ENCODE measurements at regions not wholly inside any gene's neighbourhood (a gene's known extent, or its start where the extent isn't known, plus 50 kb on each side); places are given as distances from the start of the nearest gene placed in this dataset.
"Not testable (repeated sequence)": the region's sequence is repeated elsewhere in the genome, so short reads cannot be mapped to it uniquely, and the experiment has no call there.

DNA sequence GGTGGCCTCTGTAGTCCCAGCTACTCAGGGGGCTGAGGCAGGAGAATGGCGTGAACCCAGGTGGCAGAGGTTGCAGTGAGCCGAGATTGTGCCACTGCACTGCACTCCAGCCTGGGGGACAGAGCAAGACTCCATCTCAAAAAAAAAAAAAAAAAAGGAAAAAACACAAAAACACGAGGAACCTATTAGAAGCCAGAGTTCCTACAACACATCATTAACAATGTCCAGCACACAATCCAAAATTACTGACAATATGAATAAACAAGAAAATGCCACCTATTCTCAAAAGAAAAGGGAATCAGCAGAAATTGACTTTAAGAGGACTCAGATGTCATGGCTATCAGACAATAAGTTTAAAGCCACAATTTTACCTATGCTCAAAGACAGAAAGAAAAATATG is 57.3 kb upstream of the HS3ST3A1 start:
- not testable (repeated sequence) for DNase-seq

DNA sequence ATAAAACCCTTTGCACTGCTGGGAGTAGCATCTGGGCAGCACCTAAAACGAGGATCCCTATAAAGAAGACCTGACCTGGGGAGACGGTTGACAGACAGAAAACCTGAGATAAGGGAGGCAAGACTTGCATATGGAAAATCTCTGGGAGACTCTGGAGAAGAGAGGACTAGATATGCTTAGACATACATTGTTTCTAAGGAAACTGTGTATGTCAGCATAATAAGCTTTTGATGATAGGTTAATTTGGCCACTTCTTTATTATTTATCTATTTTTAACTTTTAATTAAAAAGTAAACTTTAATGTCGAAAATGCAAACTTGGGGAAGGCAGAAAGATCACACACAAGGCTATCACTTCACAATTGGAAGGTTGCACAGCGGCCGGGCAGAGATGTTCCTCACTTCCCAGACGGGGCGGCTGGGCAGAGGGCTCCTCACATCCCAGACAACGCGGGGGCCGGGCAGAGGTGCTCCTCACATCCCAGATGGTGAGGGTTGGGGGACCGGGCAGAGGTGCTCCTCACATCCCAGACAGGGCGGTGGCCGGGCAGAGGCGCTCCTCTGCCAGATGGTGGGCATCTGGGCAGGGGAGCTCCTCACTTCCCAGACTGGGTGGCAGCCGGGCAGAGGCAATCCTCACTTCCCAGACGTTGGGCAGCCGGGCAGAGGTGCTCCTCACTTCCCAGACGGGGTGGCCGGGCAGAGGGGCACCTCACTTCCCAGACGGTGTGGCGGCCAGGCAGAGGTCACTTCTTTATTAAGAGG is 64.3 kb upstream of the HS3ST3A1 start:
- DNase-seq, result no peak

DNA sequence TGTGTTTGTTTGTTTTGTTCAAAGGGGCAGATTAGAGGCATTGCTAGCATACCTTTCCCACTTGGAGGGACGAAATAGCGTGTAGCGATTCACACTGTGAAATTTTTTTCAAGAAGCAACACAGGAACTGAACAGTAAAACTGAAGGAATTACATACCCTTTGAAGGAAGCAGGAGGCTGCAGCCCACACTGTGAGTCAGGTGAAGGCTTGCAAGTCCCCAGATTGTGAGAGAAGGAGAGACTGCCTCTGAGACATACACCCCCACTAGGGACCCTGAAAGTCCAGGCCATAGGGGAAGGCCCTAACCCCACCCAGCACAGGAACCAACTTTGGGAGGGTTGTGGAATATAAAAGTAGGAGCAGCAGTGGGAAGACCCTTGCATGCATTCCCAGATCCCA is 69.6 kb upstream of the HS3ST3A1 start:
- no peak for DNase-seq

DNA sequence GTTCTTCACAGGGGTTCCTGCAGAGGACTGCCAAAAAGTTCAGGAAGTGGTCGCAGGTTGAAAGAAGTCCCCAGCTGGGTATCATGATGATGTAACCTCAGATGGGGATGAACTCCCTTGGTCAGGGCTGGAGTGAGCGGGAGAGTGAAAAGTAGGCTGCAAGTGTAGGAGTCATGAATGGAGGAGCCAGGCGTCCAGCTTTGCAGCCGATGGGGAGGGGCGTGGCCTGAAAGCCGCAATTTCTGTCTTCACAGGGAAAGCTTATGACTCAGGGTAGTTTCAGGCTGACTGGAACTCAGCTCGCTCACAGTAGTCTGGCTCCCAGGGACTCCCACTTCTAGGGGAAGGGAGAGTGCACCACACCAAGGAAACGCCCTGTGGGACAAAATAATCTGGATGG is 70.0 kb upstream of the HS3ST3A1 start:
- DNase-seq, result no peak

DNA sequence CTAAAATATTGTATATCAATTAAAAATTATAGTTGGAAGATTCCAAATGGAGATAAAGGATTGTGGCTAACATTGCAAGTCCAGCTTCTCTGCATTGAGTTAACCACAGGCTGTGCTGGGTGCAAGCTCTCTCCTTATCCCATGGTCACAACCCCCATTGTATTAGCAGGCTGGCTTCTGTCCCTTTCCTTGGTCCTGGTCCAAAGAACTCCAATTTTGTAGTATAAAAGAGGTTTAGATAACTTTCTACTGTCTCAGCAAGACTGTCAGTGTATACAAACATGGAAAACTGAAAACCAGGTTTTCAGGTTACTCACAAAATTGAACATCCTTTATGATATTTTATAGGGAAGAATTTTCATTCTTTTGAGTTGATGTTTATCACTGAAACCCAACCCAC is 76.6 kb upstream of the HS3ST3A1 start:
- DNase-seq, result no peak

DNA sequence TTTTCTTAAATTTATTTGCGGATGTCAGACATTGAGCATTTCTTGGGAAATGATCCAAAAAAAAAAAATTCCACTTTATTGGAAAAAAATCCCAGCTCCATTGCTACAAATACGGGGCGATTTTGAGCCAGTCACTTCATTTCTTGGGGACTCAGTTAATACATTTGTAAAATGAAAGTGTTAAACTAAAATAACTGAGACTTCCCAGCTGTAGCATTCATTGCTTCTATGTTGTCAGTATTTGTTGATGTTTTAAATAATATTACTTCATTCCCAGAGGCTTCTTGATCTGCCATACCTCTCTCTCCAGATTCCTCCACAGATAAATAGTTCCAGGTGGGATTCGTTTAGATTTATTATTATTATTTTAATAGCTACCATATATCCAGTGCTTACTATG is 77.1 kb upstream of the HS3ST3A1 start:
- DNase-seq, result no peak

DNA sequence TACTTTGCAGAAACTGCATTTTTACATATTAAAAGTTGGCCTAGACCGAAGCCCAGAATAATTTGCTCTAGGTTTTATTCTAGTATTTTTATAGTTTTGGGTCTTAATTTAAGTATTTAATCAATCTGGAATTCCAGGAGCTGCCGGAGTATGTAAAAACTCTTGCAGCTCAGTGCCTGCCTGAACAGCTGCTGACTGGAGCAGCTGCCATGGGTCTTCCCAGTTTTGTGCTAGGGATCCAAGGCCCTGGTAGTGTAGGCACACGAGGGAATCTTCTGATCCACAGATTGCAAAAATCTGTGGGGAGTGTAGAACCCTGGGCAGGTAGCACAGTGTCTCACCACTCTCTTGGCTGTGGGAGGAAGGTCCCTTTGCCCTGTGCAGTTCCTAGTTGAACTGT is 87.0 kb upstream of the HS3ST3A1 start:
- no peak for DNase-seq

DNA sequence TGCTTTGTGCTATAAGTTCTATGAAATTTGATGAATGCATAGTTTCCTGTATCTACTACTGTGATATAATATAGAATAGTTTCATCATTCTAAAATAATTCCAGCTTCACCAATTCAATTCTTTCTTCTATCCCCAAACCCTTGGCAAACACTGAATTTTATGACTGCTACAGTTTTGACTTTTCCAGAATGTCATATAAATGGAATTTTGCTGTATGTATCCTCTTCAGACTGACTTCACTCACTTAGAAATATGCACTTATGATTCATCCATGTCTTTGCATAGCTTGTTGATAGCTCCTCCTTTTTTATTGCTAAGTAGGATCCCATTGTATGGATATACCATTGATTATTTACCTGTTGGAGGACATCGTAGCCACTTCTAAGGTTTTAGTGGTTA is 89.1 kb upstream of the HS3ST3A1 start:
- no peak for DNase-seq

DNA sequence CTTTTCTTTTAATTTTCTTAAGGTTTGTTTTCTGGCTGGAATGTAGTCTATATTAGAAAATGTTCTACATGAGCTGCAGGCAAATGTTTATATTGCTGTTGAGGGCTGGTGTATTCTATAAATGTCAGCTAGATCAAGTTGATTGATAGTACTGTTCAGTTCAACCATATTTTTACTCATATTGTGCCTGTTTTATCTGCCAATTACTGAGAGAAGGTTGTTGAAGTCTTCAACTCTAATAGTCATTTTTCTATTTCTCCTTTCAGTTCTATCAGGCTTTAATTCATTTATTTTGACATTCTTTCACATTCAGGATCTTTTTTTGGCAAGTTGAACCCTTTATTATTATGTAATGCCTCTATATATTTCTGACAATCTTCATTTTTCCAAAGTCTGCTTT is 93.2 kb upstream of the HS3ST3A1 start:
- no peak for DNase-seq

DNA sequence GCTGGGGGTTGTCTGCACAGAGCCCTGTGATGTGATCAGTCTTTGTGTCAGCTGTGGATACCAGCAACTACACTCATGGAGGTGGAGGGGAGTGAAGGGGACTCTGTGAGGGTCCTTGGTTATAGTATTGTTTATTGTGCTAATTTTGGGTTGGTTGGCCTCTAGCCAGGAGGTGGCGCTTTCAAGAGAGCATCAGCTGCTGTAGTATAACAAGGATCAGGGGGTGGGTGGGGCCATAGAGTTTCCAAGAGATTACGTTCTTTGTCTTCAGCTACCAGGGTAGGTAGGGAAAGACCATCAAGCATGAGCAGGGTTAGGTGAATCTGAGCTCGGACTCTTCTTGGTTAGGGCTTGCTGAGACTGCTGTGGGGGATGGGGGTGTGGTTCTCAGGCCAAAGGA is 97.1 kb upstream of the HS3ST3A1 start:
- no peak for DNase-seq

DNA sequence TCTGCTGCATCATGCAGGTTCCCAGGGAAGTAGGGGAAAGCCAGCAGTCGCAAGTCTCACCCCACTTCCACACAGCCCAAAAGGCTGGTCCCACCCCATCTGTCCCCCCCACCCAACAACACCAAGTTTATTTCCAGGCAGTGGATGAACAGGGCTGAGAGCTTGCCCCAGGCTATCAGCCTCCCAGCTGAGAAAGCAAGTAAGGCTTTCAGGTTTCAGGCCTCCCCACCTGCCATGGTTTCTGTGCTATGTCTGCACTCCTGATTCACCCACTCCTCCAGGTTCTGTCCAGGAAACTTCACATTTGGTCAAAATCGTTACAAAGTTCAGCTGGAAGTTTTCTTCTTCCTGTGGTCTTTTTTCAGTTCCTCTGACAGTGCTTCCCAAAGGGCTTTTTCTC is 97.5 kb upstream of the HS3ST3A1 start:
- no peak for DNase-seq

DNA sequence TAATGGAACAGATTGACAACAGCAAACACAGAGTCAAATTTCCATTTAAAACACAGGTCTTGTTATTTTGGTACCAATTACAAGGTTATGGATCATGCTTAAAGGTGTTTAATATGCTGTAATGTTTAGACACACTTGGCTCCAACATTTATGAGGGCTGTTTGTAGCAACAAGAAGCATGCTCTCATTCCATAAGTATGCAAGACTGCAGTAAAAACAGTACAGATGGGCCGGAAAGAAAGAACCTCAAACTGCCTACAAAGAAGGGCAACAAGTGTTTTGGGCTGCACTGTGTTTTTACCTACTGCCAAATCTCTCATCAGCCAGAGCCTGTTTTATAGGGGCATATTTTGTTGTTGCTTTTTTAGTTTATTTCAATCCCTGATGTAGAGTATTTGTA is 100.5 kb upstream of the HS3ST3A1 start:
- DNase-seq, result no peak

DNA sequence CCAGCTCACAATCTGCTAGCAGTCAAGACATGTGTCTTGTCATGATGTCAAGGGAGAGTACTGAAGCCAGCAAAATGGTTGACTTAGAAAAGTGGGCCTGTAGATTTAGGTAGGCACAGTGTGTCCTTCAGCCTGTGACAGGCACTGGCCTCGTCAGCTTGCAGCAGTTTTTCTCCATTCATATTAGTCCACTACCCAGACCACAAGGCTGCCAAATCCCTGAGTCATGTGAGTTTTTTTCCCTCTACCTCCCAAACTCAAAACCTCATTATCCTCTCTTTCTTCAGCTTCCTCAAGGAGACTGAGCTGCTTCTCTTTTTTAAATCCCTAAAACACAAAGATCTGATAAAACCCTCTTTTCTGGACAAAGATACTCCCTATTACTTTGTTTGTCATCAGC is 102.6 kb upstream of the HS3ST3A1 start:
- DNase-seq, result no peak

DNA sequence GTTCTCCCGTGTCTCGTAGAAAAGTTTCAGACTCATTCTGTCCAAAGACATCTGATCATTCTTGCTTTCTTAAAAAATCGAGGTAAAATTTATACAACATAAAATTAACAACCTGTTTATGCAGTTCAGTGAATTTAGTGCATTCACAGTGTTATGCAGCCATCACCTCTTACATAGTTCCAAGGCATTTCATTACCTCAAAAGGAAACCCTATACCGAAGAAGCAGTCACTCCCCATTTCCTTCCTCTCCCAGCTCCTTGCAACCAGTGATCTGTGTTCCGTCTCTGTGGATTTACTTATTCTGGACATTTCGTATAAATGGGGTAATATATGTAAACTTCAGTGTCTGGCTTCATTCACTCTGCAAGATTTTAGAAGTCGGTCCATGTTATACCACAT is 103.5 kb upstream of the HS3ST3A1 start:
- DNase-seq, result no peak

DNA sequence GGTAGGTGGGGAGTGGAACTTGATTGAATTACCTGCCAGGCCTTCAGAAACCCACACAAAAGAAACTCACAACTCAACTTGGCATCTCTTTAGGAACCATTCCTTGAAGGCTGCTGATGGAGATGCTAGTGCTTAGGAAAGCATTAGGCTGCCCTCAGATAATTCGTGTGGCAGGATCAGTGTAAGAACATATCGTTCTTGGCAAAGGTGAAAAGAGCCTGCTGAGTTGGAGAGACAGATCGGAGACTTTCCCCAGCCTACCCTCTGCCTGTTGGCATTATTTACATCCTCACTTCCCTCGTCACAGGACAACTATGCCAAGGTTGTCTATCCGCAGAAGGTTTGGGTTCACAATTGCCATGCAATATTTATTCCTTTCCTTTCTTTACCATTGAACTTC is 120.0 kb upstream of the HS3ST3A1 start:
- no peak for DNase-seq

DNA sequence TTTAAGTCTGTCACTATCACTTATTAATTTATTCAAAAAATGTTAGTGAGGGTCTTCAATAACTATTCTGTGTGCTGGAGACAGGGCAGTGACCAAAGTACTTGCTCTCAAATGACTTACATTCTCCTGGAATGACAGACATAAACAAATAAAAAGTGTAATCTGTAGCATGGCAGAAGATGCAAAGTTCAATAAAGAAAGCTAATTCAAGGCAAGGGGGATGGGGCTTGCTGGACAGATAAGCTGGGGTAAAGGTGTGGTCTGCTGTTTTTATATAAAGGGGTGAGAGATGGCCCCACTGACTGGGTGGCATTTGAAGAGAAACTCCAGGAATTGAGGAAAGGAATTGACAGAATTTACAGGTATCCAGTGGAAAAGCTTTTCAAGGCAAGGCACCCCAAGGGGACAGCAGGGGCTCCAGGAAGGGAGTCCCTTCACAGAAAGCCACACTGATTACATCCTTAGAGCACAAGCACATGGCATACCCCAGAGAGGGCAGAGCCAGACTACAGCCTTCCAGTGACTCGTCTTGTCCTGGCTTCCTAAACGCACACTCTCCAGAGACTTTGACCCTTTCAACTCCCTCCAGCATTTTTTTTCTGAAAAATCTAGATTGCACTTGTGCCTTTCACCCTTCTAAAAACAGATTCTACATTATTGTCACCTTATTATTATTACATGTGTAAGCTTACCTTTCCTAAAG is 123.7 kb upstream of the HS3ST3A1 start:
- no peak for DNase-seq

DNA sequence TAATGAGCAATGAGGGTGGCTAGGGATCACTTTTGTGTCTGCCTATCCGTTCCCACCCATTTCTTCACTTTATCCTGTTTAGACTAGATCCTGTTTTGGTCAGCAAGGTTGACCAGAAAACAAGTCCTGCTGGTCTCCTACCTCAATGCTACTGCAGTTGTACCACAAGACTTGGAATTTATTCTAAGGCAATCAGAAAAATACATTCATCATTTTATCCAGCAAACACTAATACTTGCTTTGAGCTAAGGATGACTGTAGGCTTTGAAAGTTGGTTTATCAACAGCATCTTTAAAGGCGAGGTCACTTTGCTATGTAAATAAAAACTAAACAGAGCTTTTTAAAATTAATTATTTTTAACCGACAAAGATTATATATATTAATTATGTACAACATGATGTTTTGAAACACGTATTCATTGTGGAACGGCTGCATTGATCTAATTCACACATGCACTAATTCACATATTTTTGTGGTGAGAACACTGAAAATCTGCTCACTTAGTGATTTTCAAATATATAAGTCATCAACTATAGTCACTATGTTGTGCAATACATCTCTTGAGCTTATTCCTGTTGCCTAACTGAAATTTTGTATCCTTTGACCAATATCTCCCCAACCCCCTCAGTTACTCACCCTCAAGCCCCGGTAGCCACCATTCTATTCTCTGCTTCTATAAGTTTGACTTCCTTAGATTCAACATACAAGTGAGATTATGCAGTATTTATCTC is 125.9 kb upstream of the HS3ST3A1 start:
- no peak for DNase-seq

DNA sequence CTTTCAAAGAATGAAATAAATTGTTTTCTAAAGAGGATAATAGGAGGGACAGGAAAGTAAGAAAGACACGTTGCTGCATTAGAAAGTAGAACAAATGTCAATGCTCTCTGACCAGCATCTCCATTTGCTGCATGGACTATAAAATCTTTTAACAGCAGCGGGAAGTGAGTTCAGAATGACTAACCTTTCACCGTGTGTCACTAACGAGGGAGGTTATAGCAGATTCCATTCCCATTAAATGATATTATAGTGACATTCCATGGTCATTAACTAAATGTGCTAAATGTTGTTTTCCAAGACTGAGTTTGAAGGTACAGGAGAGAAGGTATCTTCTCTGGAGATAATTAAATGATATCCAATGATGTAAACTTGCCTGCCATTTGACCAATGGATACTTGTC is 127.1 kb upstream of the HS3ST3A1 start:
- DNase-seq, result no peak

DNA sequence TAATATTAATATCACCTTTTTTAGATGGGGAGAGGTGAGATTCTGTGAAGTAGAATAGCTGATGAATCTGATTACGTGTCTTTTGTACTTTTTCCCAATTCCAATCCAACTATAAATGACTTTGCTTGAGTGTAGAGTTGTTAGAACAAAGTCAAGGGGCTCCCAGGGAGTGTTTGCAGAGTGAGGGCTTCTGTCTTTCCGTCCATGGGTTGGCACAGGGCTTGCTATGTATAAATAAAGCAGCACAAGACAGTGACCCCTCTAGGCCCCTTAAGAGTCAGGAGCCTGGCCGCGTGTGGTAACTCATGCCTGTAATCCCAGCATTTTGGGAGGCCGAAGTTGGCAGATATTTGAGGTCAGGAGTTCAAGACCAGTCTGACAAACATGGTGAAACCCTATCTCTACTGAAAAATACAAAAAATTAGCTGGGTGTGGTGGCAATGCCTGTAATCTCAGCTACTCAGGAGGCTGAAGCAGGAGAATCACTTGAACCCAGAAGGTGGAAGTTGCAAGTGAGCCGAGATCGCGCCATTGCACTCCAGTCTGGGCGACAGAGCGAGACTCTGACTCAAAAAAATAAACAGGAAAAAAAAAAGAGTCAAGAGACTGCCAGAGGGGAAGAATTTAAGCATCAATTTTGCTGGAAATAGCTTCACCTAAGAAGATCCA is 127.9 kb upstream of the HS3ST3A1 start:
- DNase-seq, result no peak

DNA sequence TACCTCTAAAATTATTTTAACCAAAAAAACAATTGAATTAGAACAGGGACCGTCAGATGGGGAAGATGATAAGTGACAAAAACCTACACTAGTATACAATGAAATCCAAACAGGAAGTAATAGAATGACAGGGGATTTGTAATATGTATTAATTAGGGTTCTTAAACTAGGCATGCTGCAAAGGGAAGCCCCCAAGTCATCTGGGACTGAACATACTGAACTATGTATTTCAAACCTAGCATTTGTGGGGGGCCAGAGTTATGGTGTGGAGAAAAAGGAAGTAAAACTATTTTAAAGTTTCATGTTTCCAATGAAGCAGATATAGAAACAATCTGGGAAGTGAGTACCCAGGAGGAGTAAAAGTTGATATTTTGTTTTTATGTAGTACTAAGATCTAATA is 133.2 kb upstream of the HS3ST3A1 start:
- DNase-seq, result no peak

DNA sequence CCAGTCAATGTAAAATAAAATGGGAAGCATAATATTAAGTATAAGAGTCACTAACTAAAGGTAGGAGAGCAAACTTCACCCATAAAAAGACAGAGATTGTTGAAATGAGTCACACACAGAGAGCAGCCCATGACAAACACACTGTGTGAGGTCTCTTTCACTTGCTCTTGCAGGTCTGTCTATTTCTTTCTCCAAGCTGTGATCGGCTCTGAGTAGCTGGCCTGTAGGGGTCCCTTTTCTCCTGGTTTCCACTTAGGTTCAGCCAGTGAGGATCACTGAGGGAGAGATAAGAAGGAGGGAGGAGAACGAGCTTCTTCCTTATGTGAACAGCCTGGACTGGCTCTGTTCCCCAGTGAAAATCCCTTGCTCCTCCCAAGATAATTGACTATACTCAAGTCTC is 133.7 kb upstream of the HS3ST3A1 start:
- DNase-seq, result no peak

DNA sequence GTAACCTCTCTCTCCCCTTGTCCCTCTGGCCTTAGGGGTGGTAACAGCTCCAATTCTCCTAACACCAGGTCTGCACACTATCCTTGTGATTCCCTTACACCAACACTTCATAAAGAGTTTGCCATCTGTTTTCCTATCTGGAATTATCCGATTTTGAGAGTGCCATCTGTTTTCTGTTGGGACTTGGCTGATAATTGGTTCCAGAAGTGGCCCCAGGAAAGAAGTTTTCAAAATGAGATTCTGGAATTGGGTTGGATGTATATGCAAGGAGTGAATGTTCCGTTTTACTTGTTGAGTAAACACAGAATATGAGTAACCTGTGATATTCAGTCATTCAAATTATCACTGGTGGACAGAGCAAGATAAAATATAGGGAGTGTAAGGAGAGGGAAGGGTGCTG is 134.1 kb upstream of the HS3ST3A1 start:
- no peak for DNase-seq

DNA sequence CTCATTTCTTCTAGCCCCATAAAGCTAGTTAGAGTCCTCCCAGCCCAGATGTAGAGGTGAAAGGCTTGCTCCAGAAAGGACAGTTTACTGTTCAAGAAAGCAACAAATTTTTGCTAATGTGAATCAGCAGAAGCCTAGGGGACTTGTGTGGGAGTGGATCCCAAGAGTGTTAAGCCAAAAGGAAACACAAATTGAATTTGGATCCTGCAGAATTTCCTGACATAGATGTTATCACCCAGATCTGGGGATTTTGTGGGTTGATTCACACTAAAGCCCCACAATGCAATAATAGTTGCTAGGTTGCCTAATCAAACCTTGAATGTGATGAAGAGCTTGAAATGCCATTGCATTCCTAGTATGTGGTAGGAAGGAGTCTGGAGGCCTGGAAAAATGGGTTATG is 135.2 kb upstream of the HS3ST3A1 start:
- DNase-seq, result no peak

DNA sequence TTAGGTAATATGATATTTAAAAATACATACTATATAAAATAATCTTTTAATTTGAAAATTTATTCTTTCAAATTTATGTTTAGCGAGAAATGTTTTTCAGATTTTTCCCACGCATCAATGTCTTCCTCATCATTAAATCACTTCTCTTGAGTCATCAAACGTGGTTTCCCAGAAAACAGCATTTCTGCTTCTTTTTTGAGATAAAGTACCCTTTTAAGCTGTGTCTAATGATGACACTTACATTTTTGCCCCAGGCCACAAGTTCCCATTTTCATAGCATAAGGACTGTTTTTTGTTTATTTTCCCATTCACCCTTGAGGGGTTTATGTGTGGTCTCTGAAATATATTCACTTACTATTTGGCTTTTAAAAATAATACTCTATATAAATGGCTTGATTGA is 139.0 kb upstream of the HS3ST3A1 start:
- DNase-seq, result no peak
